Amniotic epithelial cell (primary cell): ENCODE measurements at regions not wholly inside any gene's neighbourhood (a gene's known extent, or its start where the extent isn't known, plus 50 kb on each side); places are given as distances from the start of the nearest gene placed in this dataset.

Experiments
- DNase-seq: peaks from one replicate; pipeline ENCODE4 v3.0.0-alpha.2; 2010; ENCODE audit warnings: low read depth

- no peak for DNase-seq
These were observed 517.7 kb upstream of the MYT1L start for GRCh38 chr2:2848621-2849333.

- no peak for DNase-seq
These were observed 517.1 kb upstream of the MYT1L start for GRCh38 chr2:2848198-2848597.

- no peak for DNase-seq
These were observed 516.2 kb upstream of the MYT1L start for GRCh38 chr2:2847209-2847676.

GRCh38 chr2:2846332-2847208 is 515.5 kb upstream of the MYT1L start:
- no peak for DNase-seq

- no peak for DNase-seq
These were observed 514.8 kb upstream of the MYT1L start for GRCh38 chr2:2845806-2846315.

GRCh38 chr2:2845267-2845666 is 514.2 kb upstream of the MYT1L start:
- no peak for DNase-seq

- DNase-seq, result no peak
These were observed 513.0 kb upstream of the MYT1L start for GRCh38 chr2:2843969-2844548.

GRCh38 chr2:2842466-2842865 is 511.4 kb upstream of the MYT1L start:
- DNase-seq, result no peak

GRCh38 chr2:2840681-2841300 is 509.7 kb upstream of the MYT1L start:
- no peak for DNase-seq

GRCh38 chr2:2839782-2840531 is 508.9 kb upstream of the MYT1L start:
- DNase-seq, result no peak

GRCh38 chr2:2839393-2839781 is 508.3 kb upstream of the MYT1L start:
- no peak for DNase-seq

GRCh38 chr2:2838548-2838845 is 507.4 kb upstream of the MYT1L start:
- no peak for DNase-seq

- no peak for DNase-seq
These were observed 506.9 kb upstream of the MYT1L start for GRCh38 chr2:2837746-2838547.

GRCh38 chr2:2836343-2837070 is 505.4 kb upstream of the MYT1L start:
- DNase-seq, result no peak

- DNase-seq, result no peak
These were observed 503.6 kb upstream of the MYT1L start for GRCh38 chr2:2834516-2835254.

GRCh38 chr2:2834105-2834504 is 503.0 kb upstream of the MYT1L start:
- DNase-seq, result no peak

- DNase-seq, result no peak
These were observed 501.6 kb upstream of the MYT1L start for GRCh38 chr2:2832657-2833056.

- DNase-seq, result no peak
These were observed 500.6 kb upstream of the MYT1L start for GRCh38 chr2:2831633-2832032.

GRCh38 chr2:2830576-2830975 is 499.5 kb upstream of the MYT1L start:
- DNase-seq, result no peak
